ENCODE measurements at regions not wholly inside any gene's neighbourhood (a gene's known extent, or its start where the extent isn't known, plus 50 kb on each side); places are given as distances from the start of the nearest gene placed in this dataset.

GRCh38 chr13:39818953-39819352 lies 163.5 kb downstream of the COG6 start:
- no peaks in the 10 kb centered on the region for H3K9me3 Mint-ChIP-seq
- ATAC-seq (ENCODE audit: poor library complexity), result no peak
- intact Hi-C loops (cut with DNase I, micrococcal nuclease), result no loop called here

GRCh38 chr13:39820606-39821005 lies 165.1 kb downstream of the COG6 start:
- Histone ChIP-seq H3K27ac (ENCODE audit: low read depth in 1 of 2, low read length in 2 of 2) (no peak overlapping the region), H3K9me3 (ENCODE audit: control insufficient read depth in 1 of 2, insufficient read depth in 1 of 2, low read length in 2 of 2) (no peaks in the 10 kb centered on the region), H3K27me3 (ENCODE audit: control insufficient read depth in 1 of 2, insufficient read depth in 2 of 2, low read length in 2 of 2) (no peaks in the 10 kb centered on the region), H3K4me3 (ENCODE audit: low read length) (no peak overlapping the region), H3K4me1 (ENCODE audit: insufficient read depth, low read length) (peaks cover 3% of the 10 kb centered on the region), H3K36me3 (ENCODE audit: insufficient read depth, low read length) (no peaks in the 10 kb centered on the region)
- ChIA-PET CTCF (no interaction called here), POLR2A (no interaction called here)
- Mint-ChIP-seq H3K27ac (no peak overlapping the region), H3K27me3 (no peaks in the 10 kb centered on the region), H3K4me1 (ENCODE audit: low read depth) (peaks cover 28% of the 10 kb centered on the region), H3K36me3 (ENCODE audit: low read depth) (no peaks in the 10 kb centered on the region), H3K9me3 (no peaks in the 10 kb centered on the region), H3K4me3 (no peak overlapping the region)
- no peak for ATAC-seq (ENCODE audit: poor library complexity)
- DNase-seq, result no peak
- TF ChIP-seq, protein P1, sequence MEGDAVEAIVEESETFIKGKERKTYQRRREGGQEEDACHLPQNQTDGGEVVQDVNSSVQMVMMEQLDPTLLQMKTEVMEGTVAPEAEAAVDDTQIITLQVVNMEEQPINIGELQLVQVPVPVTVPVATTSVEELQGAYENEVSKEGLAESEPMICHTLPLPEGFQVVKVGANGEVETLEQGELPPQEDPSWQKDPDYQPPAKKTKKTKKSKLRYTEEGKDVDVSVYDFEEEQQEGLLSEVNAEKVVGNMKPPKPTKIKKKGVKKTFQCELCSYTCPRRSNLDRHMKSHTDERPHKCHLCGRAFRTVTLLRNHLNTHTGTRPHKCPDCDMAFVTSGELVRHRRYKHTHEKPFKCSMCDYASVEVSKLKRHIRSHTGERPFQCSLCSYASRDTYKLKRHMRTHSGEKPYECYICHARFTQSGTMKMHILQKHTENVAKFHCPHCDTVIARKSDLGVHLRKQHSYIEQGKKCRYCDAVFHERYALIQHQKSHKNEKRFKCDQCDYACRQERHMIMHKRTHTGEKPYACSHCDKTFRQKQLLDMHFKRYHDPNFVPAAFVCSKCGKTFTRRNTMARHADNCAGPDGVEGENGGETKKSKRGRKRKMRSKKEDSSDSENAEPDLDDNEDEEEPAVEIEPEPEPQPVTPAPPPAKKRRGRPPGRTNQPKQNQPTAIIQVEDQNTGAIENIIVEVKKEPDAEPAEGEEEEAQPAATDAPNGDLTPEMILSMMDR (IDR thresholded peaks at IDR 0.05), result no peak
- intact Hi-C loops (cut with DNase I, micrococcal nuclease), result no loop called here

More at GRCh38 chr13:39818953-39819352, 163.5 kb downstream of the COG6 start:
- Mint-ChIP-seq H3K4me1 (ENCODE audit: low read depth) (peaks cover 28% of the 10 kb centered on the region), H3K36me3 (ENCODE audit: low read depth) (no peaks in the 10 kb centered on the region), H3K27me3 (no peaks in the 10 kb centered on the region), H3K4me3 (no peak overlapping the region), H3K27ac (no peak overlapping the region)
- Histone ChIP-seq H3K27me3 (ENCODE audit: control insufficient read depth in 1 of 2, insufficient read depth in 2 of 2, low read length in 2 of 2) (no peaks in the 10 kb centered on the region), H3K36me3 (ENCODE audit: insufficient read depth, low read length) (no peaks in the 10 kb centered on the region), H3K27ac (ENCODE audit: low read depth in 1 of 2, low read length in 2 of 2) (no peak overlapping the region), H3K9me3 (ENCODE audit: control insufficient read depth in 1 of 2, insufficient read depth in 1 of 2, low read length in 2 of 2) (no peaks in the 10 kb centered on the region), H3K4me3 (ENCODE audit: low read length) (no peak overlapping the region), H3K4me1 (ENCODE audit: insufficient read depth, low read length) (peaks cover 3% of the 10 kb centered on the region)
- TF ChIP-seq, protein P1 (IDR thresholded peaks at IDR 0.05), result no peak
- no peak for DNase-seq
- POLR2A ChIA-PET, result no interaction called here
- CTCF ChIA-PET, result no interaction called here

DNA sequence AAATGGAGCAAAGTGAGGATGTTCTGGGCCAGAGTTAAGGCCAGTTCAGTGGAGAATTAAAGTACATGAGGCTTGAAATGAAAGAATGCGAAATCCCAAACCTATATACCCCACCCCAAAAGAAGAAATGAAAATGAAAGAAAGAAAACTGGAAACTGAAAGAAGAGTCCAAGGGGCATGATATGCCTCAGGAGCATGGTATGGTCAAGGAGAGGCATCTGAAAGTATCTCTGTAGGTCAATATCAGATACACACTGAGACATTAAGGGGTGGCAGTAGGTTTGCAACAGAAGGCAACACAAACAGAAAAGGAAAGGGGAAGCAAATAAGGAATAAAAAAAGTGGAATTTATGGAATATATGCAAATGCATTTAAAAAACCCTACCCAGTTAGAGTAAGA lies 166.5 kb downstream of the COG6 start:
- no peaks in the 10 kb centered on the region for H3K9me3 Mint-ChIP-seq
- Histone ChIP-seq H3K4me1 (ENCODE audit: insufficient read depth, low read length) (peaks cover 3% of the 10 kb centered on the region), H3K27me3 (ENCODE audit: control insufficient read depth in 1 of 2, insufficient read depth in 2 of 2, low read length in 2 of 2) (no peaks in the 10 kb centered on the region), H3K27ac (ENCODE audit: low read depth in 1 of 2, low read length in 2 of 2) (no peak overlapping the region), H3K36me3 (ENCODE audit: insufficient read depth, low read length) (no peaks in the 10 kb centered on the region), H3K4me3 (ENCODE audit: low read length) (no peak overlapping the region), H3K9me3 (ENCODE audit: control insufficient read depth in 1 of 2, insufficient read depth in 1 of 2, low read length in 2 of 2) (no peaks in the 10 kb centered on the region)
- H3K27ac Mint-ChIP-seq, result peak overlapping the region; percentile 25
- ChIA-PET CTCF (no interaction called here), POLR2A (no interaction called here)
- intact Hi-C loops (cut with DNase I, micrococcal nuclease), result no loop called here
- peak overlapping the region; percentile 5 for H3K4me3 Mint-ChIP-seq
- no peaks in the 10 kb centered on the region for H3K27me3 Mint-ChIP-seq
- ATAC-seq (ENCODE audit: poor library complexity) (no peak), DNase-seq (no peak)
- H3K4me1 Mint-ChIP-seq (ENCODE audit: low read depth), result peaks cover 28% of the 10 kb centered on the region
- TF ChIP-seq, protein P1 (IDR thresholded peaks at IDR 0.05), result no peak
- H3K36me3 Mint-ChIP-seq (ENCODE audit: low read depth), result no peaks in the 10 kb centered on the region
